H1 (cell line): ENCODE measurements at regions not wholly inside any gene's neighbourhood (a gene's known extent, or its start where the extent isn't known, plus 50 kb on each side); places are given as distances from the start of the nearest gene placed in this dataset.

Source experiments
- CTCF ChIA-PET: fragments of 300-600 bp; sonication (Branson Sonifier 250); formaldehyde crosslinking; loops from one replicate; lab custom pipeline; 2021; ENCODE audit not compliant: partially characterized antibody; lab: Charles Lee
- POLR2A ChIA-PET: fragments of 300-600 bp; sonication (Branson Sonifier 250); formaldehyde crosslinking; loops from one replicate; lab custom pipeline; 2021; ENCODE audit warnings: inconsistent platforms; ENCODE audit not compliant: partially characterized antibody; lab: Charles Lee
- DNase-seq, 2 experiments: peaks; one replicate each; pipeline versions ENCODE4 v3.0.0 to v3.0.0-alpha.2; 2010 to 2022; ENCODE audit warnings: low spot score in 2 of 2, low read depth in 1 of 2, mixed read lengths in 1 of 2
- FAIRE-seq: peaks from 2 replicates; lab custom pipeline; 2011; peaks lifted over from hg19 to GRCh38; lab: Jason Lieb, UNC
- H2AFZ ChIP-seq: 2 replicates; pipeline ENCODE4 v1.8.1; 2012; ENCODE audit warnings: low read length, inconsistent platforms
- H2AK5ac ChIP-seq: 2 replicates; pipeline ENCODE4 v1.6.1; 2013; ENCODE audit warnings: low read depth, low read length
- H2BK120ac ChIP-seq: replicated peaks from 2 replicates; pipeline ENCODE3; 2013; ENCODE audit warnings: low read depth, low read length, inconsistent platforms
- H2BK12ac ChIP-seq: 2 replicates; pipeline ENCODE4 v1.6.1; 2013; ENCODE audit warnings: low read depth, low read length
- H2BK15ac ChIP-seq: 2 replicates; pipeline ENCODE4 v1.6.1; 2013; ENCODE audit warnings: low read length
- H2BK20ac ChIP-seq: 2 replicates; pipeline ENCODE4 v1.6.1; 2013; ENCODE audit warnings: low read length
- H2BK5ac ChIP-seq: 2 replicates; pipeline ENCODE4 v1.6.1; 2013; ENCODE audit warnings: low read depth, low read length
- H3K14ac ChIP-seq: 2 replicates; pipeline ENCODE4 v1.6.1; 2013; ENCODE audit warnings: inconsistent platforms; ENCODE audit not compliant: insufficient read length
- H3K18ac ChIP-seq: 2 replicates; pipeline ENCODE4 v1.6.1; 2013; ENCODE audit warnings: low read length; ENCODE audit errors: extremely low read depth
- H3K23ac ChIP-seq: 2 replicates; pipeline ENCODE4 v1.6.1; 2013; ENCODE audit warnings: inconsistent platforms; ENCODE audit not compliant: insufficient read length
- H3K23me2 ChIP-seq: 2 replicates; pipeline ENCODE4 v1.6.1; 2013; ENCODE audit warnings: low read depth, low read length
- H3K27ac ChIP-seq: 2 replicates; pipeline ENCODE4 v1.6.1; 2011; ENCODE audit warnings: low read depth, low read length, inconsistent platforms
- H3K27me3 ChIP-seq, 4 experiments: replicated peaks in 1 of 4; 1 replicate in 1 of 4; 2 replicates in 3 of 4; pipeline versions ENCODE4 v1.6.1 to v1.8.1; 2011 to 2013; ENCODE audit warnings: low read length in 3 of 4, mild to moderate bottlenecking in 3 of 4, inconsistent platforms in 2 of 4, mixed read lengths in 2 of 4, moderate library complexity in 1 of 4; ENCODE audit not compliant: control insufficient read depth in 3 of 4, insufficient read depth in 3 of 4; ENCODE audit errors: extremely low read depth in 1 of 4
- H3K36me3 ChIP-seq, 4 experiments: 2 replicates each; pipeline versions ENCODE4 v1.6.1 to v1.8.1; 2011 to 2013; ENCODE audit warnings: mild to moderate bottlenecking in 4 of 4, low read length in 3 of 4, moderate library complexity in 2 of 4, control low read depth in 1 of 4, inconsistent platforms in 1 of 4; ENCODE audit not compliant: insufficient read depth in 4 of 4, control insufficient read depth in 2 of 4
- H3K4ac ChIP-seq: replicated peaks from 2 replicates; pipeline ENCODE3; 2013; ENCODE audit warnings: low read length, low read depth, mixed read lengths, inconsistent platforms; ENCODE audit not compliant: insufficient read length
- H3K4me1 ChIP-seq, 4 experiments: replicated peaks in 1 of 4; 1 replicate in 1 of 4; 2 replicates in 3 of 4; pipeline versions ENCODE4 v1.6.1 to v1.8.1; 2011 to 2013; ENCODE audit warnings: low read length in 3 of 4, inconsistent platforms in 2 of 4, mixed read lengths in 1 of 4; ENCODE audit not compliant: insufficient read depth in 4 of 4, control insufficient read depth in 3 of 4
- H3K4me2 ChIP-seq, 2 experiments: 2 replicates each; pipeline versions ENCODE4 v1.6.1 to v1.8.1; 2011 to 2013; ENCODE audit warnings: low read depth in 2 of 2, low read length in 2 of 2, control low read depth in 1 of 2, inconsistent platforms in 1 of 2, mild to moderate bottlenecking in 1 of 2; ENCODE audit not compliant: insufficient read depth in 1 of 2
- H3K4me3 ChIP-seq, 4 experiments: fragments of 200-600, 300-600 bp in 1 of 4; sonication (generic), shearing (Covaris generic), sonication (Bioruptor Twin) in 1 of 4; 2 replicates each; pipeline versions ENCODE4 v1.5.1 to v1.8.1; 2011 to 2016; ENCODE audit warnings: low read length in 4 of 4, low read depth in 3 of 4, control low read depth in 2 of 4, inconsistent platforms in 2 of 4, mild to moderate bottlenecking in 2 of 4, mixed read lengths in 1 of 4, moderate library complexity in 1 of 4; ENCODE audit not compliant: insufficient read depth in 2 of 4; ENCODE audit errors: extremely low read depth in 1 of 4
- H3K56ac ChIP-seq: replicated peaks from 2 replicates; pipeline ENCODE3; 2013; ENCODE audit warnings: low read depth, mild to moderate bottlenecking, mixed read lengths, low read length, inconsistent platforms; ENCODE audit not compliant: insufficient read length
- H3K79me1 ChIP-seq: 2 replicates; pipeline ENCODE4 v1.6.1; 2013; ENCODE audit warnings: low read depth, low read length, control low read depth
- H3K79me2 ChIP-seq, 2 experiments: 2 replicates each; pipeline versions ENCODE4 v1.6.1 to v1.8.1; 2012 to 2013; ENCODE audit warnings: low read length in 2 of 2, mild to moderate bottlenecking in 2 of 2, inconsistent platforms in 1 of 2; ENCODE audit not compliant: insufficient read depth in 2 of 2, control insufficient read depth in 1 of 2
- H3K9ac ChIP-seq, 4 experiments: replicated peaks in 1 of 4; 1 replicate in 1 of 4; 2 replicates in 3 of 4; pipeline versions ENCODE4 v1.6.1 to v1.8.1; 2011 to 2013; ENCODE audit warnings: low read depth in 3 of 4, low read length in 3 of 4, control low read depth in 2 of 4, mild to moderate bottlenecking in 2 of 4, moderate library complexity in 2 of 4, inconsistent platforms in 1 of 4; ENCODE audit errors: extremely low read depth in 1 of 4
- H3K9me3 ChIP-seq, 2 experiments: 2 replicates each; pipeline versions ENCODE4 v1.6.1 to v1.8.1; 2012 to 2013; ENCODE audit warnings: mild to moderate bottlenecking in 2 of 2, moderate library complexity in 2 of 2, control low read depth in 1 of 2, inconsistent platforms in 1 of 2, low read depth in 1 of 2, low read length in 1 of 2, mixed read lengths in 1 of 2; ENCODE audit not compliant: insufficient read depth in 2 of 2
- H4K20me1 ChIP-seq, 2 experiments: replicated peaks in 1 of 2; 2 replicates each; pipeline versions ENCODE3 to v1.8.1; 2011 to 2013; ENCODE audit warnings: inconsistent platforms in 2 of 2, low read length in 2 of 2, mild to moderate bottlenecking in 1 of 2; ENCODE audit not compliant: insufficient read depth in 2 of 2, control insufficient read depth in 1 of 2
- H4K5ac ChIP-seq: 2 replicates; pipeline ENCODE4 v1.6.1; 2013; ENCODE audit warnings: low read length, low read depth, mixed read lengths, inconsistent platforms; ENCODE audit not compliant: insufficient read length
- H4K8ac ChIP-seq: 2 replicates; pipeline ENCODE4 v1.8.0; 2013; ENCODE audit warnings: mild to moderate bottlenecking, moderate library complexity, low read length, inconsistent platforms; ENCODE audit not compliant: insufficient read depth; ENCODE audit errors: extremely low read depth
- H4K91ac ChIP-seq: replicated peaks from 2 replicates; pipeline ENCODE3; 2013; ENCODE audit warnings: low read length, mixed read lengths, inconsistent platforms; ENCODE audit not compliant: insufficient read length
- KDM5A ChIP-seq: fragments of 200-600 bp; IDR thresholded peaks from 2 replicates; pipeline ENCODE4 v1.7.1; 2012; ENCODE audit warnings: mild to moderate bottlenecking, low read length, inconsistent platforms, mixed read lengths
- WGBS, 2 experiments: shearing (Covaris generic) in 1 of 2; methylation state at CpG; one replicate each; pipeline versions ENCODE4 v1.1.6 to v1.1.7; 2013 to 2015; ENCODE audit warnings: low lambda C conversion rate in 2 of 2, mixed read lengths in 2 of 2, inconsistent platforms in 1 of 2, low coverage in 1 of 2, missing lambda C conversion rate in 1 of 2; ENCODE audit not compliant: insufficient replicate concordance in 2 of 2, insufficient coverage in 1 of 2, insufficient read length in 1 of 2; ENCODE audit errors: extremely low coverage in 1 of 2, missing lambda C conversion rate in 1 of 2; 5-methylcytosine and 5-hydroxymethylcytosine counted together

DNA sequence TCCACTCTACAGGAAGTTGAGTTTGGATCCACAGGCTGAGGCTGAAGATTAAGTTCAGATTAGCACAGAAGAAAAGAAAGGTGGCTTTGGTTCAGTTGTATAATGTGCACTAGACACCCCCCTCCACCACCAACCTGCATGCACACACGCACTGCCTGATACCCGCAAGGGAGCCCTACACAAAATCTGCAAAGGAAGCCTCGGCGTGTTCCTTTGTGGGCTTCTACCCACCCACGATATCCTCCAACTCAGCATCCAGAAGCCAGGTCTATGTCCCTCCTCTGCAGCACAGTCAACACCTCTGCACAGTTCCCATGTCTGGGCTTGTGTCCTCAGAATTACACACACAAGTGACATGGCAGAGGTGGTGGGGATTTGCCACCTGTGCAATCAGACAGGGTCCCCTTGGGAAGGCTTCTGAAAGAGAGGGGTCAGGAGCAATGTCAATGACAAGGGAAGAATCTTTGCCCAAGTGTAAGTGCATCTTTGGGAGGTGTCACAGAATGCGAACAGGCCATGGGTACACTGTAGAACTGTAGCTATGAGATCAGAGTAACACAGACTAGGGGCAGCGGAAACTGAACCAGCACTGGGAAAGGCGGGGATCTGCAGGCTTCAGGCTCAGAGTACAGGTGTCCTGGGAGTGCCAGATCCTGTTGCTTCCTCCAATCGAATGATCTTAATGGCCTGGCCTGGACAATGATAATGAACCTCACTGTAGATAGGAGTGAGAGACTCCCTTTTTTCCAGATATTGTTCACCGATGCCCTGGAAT, 148.6 kb upstream of the ETV3 start:
- no peaks in the 10 kb centered on the region for H3K9me3 ChIP-seq
- H3K36me3 ChIP-seq, result no peaks in the 10 kb centered on the region; a peak in 1 of 8 replicates
- no peak overlapping the region for H2BK12ac ChIP-seq
- H3K23me2 ChIP-seq, result no peaks in the 10 kb centered on the region
- no peak overlapping the region for H4K91ac ChIP-seq
- H3K56ac ChIP-seq, result no peak overlapping the region
- no peak overlapping the region for H2BK15ac ChIP-seq
- H2BK120ac ChIP-seq, result no peak overlapping the region
- ChIA-PET CTCF (no interaction called here), POLR2A (no interaction called here)
- no peaks in the 10 kb centered on the region for H3K79me2 ChIP-seq
- no peak overlapping the region for H2AFZ ChIP-seq
- no peak overlapping the region for H3K14ac ChIP-seq
- no peaks in the 10 kb centered on the region for H3K79me1 ChIP-seq
- H3K4me3 ChIP-seq, result no peak overlapping the region
- peak in 1 of 2 experiments; percentile 17 for DNase-seq
- no peak overlapping the region for H2BK5ac ChIP-seq
- H3K27ac ChIP-seq, result no peak overlapping the region
- no peak overlapping the region for H3K18ac ChIP-seq
- H4K5ac ChIP-seq, result no peak overlapping the region
- H3K4me2 ChIP-seq, result no peak overlapping the region
- peaks cover 0 to 6% (median 1%) of the 10 kb centered on the region in 4 experiments; a peak in 2 of 7 replicates for H3K27me3 ChIP-seq
- no peak for TF ChIP-seq KDM5A
- H2AK5ac ChIP-seq, result no peak overlapping the region
- H3K4ac ChIP-seq, result no peak overlapping the region
- no peak overlapping the region for H3K9ac ChIP-seq
- H3K4me1 ChIP-seq, result no peaks in the 10 kb centered on the region
- H2BK20ac ChIP-seq, result no peak overlapping the region
- H4K8ac ChIP-seq, result no peak overlapping the region
- no peaks in the 10 kb centered on the region for H4K20me1 ChIP-seq
- 94% methylated on average over 10 of the region's 10 CpGs; no CpG with 5 or more reads in 1 of the 2 experiments for WGBS, 2 experiments
- FAIRE-seq, result no peak
- no peak overlapping the region for H3K23ac ChIP-seq
